ENCODE measurements at regions not wholly inside any gene's neighbourhood (a gene's known extent, or its start where the extent isn't known, plus 50 kb on each side); places are given as distances from the start of the nearest gene placed in this dataset.

DNA sequence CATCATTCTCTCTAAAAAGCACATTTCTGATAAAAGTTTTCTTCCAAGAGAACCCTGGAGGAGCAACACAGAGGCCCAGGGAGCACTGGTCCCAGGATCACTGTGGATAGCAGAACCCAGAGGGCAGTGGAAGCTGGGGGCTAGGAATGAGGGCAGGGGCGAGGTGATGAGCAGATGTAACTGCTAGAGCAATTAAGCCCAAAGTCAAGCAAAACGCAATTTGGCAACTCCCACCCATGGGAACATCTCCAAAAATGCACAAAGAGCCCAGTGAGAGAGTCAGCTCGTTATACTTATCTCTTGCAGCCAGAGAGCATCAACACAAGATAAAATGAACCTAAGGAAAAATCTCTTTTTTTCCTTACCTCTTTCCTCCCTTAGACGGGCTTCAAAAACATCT is 284.2 kb downstream of the TBC1D4 start:
- DNase-seq (ENCODE audit: low read depth): no peak
- no peak overlapping the region for H3K4me3 ChIP-seq (ENCODE audit: low read depth, low read length)
- TF ChIP-seq, protein P1, sequence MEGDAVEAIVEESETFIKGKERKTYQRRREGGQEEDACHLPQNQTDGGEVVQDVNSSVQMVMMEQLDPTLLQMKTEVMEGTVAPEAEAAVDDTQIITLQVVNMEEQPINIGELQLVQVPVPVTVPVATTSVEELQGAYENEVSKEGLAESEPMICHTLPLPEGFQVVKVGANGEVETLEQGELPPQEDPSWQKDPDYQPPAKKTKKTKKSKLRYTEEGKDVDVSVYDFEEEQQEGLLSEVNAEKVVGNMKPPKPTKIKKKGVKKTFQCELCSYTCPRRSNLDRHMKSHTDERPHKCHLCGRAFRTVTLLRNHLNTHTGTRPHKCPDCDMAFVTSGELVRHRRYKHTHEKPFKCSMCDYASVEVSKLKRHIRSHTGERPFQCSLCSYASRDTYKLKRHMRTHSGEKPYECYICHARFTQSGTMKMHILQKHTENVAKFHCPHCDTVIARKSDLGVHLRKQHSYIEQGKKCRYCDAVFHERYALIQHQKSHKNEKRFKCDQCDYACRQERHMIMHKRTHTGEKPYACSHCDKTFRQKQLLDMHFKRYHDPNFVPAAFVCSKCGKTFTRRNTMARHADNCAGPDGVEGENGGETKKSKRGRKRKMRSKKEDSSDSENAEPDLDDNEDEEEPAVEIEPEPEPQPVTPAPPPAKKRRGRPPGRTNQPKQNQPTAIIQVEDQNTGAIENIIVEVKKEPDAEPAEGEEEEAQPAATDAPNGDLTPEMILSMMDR (IDR thresholded peaks at IDR 0.05; ENCODE audit: insufficient read depth, low read length): no peak

GRCh38 chr13:75196147-75196837 is 285.7 kb downstream of the TBC1D4 start:
- H3K4me3 ChIP-seq (ENCODE audit: low read depth, low read length): no peak overlapping the region
- TF ChIP-seq, protein P1 (IDR thresholded peaks at IDR 0.05; ENCODE audit: insufficient read depth, low read length): no peak
- DNase-seq (ENCODE audit: low read depth): no peak

DNA sequence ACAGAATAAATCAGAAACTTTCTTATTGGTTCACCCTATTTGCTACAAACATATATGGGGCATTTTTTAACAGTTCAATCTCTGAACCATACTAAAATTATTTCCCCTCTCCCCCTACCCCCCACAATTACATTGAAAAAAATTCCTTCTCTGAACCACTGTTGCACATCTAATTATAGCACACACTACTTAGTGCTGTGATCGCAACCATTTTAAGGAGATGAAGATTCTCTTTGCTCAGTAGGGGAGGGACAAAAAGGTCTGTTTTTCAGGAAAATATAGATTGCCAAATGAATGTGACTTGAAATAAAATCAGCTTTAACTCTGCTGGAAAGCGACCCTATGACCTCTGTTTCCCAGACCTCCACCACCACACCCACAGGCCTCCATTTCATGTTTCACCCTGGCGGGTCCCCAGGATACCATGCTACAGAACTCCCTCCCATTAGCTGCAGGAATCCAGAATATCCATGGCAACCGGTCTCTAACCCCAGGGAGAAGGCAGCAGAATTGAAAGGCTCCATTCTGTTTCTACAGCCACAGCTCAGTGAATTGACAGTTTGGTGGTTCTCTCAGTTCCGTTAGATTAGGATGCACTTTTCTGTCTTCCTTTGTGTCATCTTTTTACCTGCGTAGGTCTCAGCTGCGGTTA is 286.3 kb downstream of the TBC1D4 start:
- no peak for DNase-seq (ENCODE audit: low read depth)
- H3K4me3 ChIP-seq (ENCODE audit: low read depth, low read length): no peak overlapping the region
- TF ChIP-seq, protein P1 (IDR thresholded peaks at IDR 0.05; ENCODE audit: insufficient read depth, low read length): no peak

DNA sequence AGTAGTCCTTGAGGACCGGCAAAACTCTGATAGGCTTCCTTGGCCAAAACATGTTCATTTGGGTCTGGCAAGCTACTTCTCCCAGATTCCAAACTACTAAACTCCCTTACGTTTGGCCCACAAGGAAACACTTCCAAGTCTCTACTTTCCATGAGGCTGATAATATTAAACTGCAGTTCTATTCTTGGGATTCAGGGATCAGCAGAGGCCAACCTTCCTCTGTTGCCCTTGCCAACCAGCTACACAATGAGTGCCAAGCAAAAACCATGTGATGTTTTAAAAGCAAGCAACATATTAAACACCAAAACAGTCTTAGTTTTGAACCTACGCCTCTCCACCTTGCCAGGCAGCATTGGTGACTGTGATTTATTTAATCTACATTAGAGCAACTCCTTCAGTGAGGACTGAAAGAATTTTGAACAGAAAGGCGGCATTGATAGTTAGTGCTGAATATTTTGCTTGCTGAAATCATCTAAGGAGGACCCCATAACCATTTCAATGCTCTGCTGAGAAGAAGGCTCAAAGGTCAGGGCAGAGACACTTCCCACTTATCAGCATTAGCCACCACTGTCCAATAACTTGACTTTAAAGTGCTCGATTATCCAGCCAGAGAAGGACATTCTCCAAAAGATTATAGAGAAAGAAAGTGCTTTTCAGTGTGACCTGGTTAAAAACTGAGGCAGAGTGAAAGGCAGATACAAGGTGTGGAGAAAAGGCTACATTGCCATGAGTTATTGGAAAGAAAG is 287.1 kb downstream of the TBC1D4 start:
- peak; percentile 33 for DNase-seq (ENCODE audit: low read depth)
- TF ChIP-seq, protein P1 (IDR thresholded peaks at IDR 0.05; ENCODE audit: insufficient read depth, low read length): no peak
- no peak overlapping the region for H3K4me3 ChIP-seq (ENCODE audit: low read depth, low read length)

- TF ChIP-seq, protein P1 (IDR thresholded peaks at IDR 0.05; ENCODE audit: insufficient read depth, low read length): no peak
- DNase-seq (ENCODE audit: low read depth): no peak
- no peak overlapping the region for H3K4me3 ChIP-seq (ENCODE audit: low read depth, low read length)
Observed at GRCh38 chr13:75186379-75186778, 295.6 kb downstream of the TBC1D4 start.

GRCh38 chr13:75181906-75182305 is 300.1 kb downstream of the TBC1D4 start:
- no peak overlapping the region for H3K4me3 ChIP-seq (ENCODE audit: low read depth, low read length)
- DNase-seq (ENCODE audit: low read depth): peak; percentile 89
- TF ChIP-seq, protein P1 (IDR thresholded peaks at IDR 0.05; ENCODE audit: insufficient read depth, low read length): no peak
